K562 (cell line): ENCODE measurements at regions not wholly inside any gene's neighbourhood (a gene's known extent, or its start where the extent isn't known, plus 50 kb on each side); places are given as distances from the start of the nearest gene placed in this dataset.

Experiments used
- ATAC-seq: fragments of 200-7000 bp; cut with Tn5 transposase; 3 replicates; pipeline ENCODE4 v1.9.1; 2020; ENCODE audit warnings: moderate library complexity
- BruUV-seq: library from RNA; stranded (reverse); fragments of 400-500 nt; replicated peaks from 2 replicates; lab custom pipeline; 2021; lab: Mats Ljungman, UMichigan
- CTCF ChIA-PET: fragments of 300-600 bp; formaldehyde crosslinking; extraction: SDS; loops from one replicate; lab custom pipeline; 2021; ENCODE audit warnings: low intra/inter-chr PET ratio; lab: Yijun Ruan, JAX
- POLR2A ChIA-PET: fragments of 300-600, 350-650 bp; sonication (Branson Sonifier 250); formaldehyde crosslinking; extraction: SDS; loops from one replicate; lab custom pipeline; 2021; ENCODE audit warnings: antibody characterized with exemption, inconsistent platforms; lab: Yijun Ruan, JAX
- DNase-seq, 4 experiments: peaks; one replicate each; pipeline versions ENCODE4 v3.0.0 to v3.0.0-alpha.2; 2011 to 2018; ENCODE audit warnings: low spot score in 3 of 4, mixed read lengths in 3 of 4; ENCODE audit errors: extremely low read depth in 1 of 4
- FAIRE-seq: peaks from 2 replicates; lab custom pipeline; 2011; peaks lifted over from hg19 to GRCh38; lab: Jason Lieb, UNC
- H2AFZ ChIP-seq: 2 replicates; pipeline ENCODE4 v1.6.0; 2011; ENCODE audit warnings: low read depth, low read length, control low read depth, inconsistent platforms
- H3K27ac ChIP-seq: fragments of 200-600 bp; 3 replicates; pipeline ENCODE4 v1.8.0; 2011; ENCODE audit warnings: low read depth, mild to moderate bottlenecking, control low read depth, inconsistent platforms, low read length, moderate library complexity, mixed read lengths; ENCODE audit errors: extremely low read depth
- H3K27me3 ChIP-seq, 2 experiments: fragments of 300-600 bp in 1 of 2; 2 replicates in 1 of 2; 3 replicates in 1 of 2; pipeline versions ENCODE4 v1.6.0 to v1.8.0; 2011; ENCODE audit warnings: inconsistent platforms in 2 of 2, low read length in 2 of 2, mild to moderate bottlenecking in 1 of 2, mixed read lengths in 1 of 2, moderate library complexity in 1 of 2; ENCODE audit not compliant: control insufficient read depth in 2 of 2, insufficient read depth in 2 of 2
- H3K36me3 ChIP-seq: fragments of 300-600 bp; 3 replicates; pipeline ENCODE4 v1.8.0; 2011; ENCODE audit warnings: mild to moderate bottlenecking, low read length, inconsistent platforms; ENCODE audit not compliant: control insufficient read depth, insufficient read depth
- H3K4me1 ChIP-seq, 2 experiments: fragments of 200-600 bp in 1 of 2; replicated peaks in 1 of 2; 2 replicates in 1 of 2; 3 replicates in 1 of 2; pipeline versions ENCODE4 v1.5.1 to v1.8.0; 2011; ENCODE audit warnings: inconsistent platforms in 2 of 2, low read length in 2 of 2, mild to moderate bottlenecking in 1 of 2, mixed read lengths in 1 of 2, moderate library complexity in 1 of 2; ENCODE audit not compliant: control insufficient read depth in 2 of 2, insufficient read depth in 2 of 2
- H3K4me2 ChIP-seq: 2 replicates; pipeline ENCODE4 v1.6.1; 2011; ENCODE audit warnings: low read length, control low read depth, inconsistent platforms, mixed read lengths; ENCODE audit not compliant: insufficient read depth
- H3K4me3 ChIP-seq: fragments of 200-600 bp; sonication (generic), shearing (Covaris generic); 2 replicates; pipeline ENCODE4 v1.5.1; 2016; ENCODE audit warnings: control low read depth, inconsistent platforms
- H3K79me2 ChIP-seq: fragments of 200-600 bp; 3 replicates; pipeline ENCODE4 v1.8.0; 2011; ENCODE audit warnings: low read length, inconsistent platforms; ENCODE audit not compliant: control insufficient read depth, insufficient read depth
- H3K9ac ChIP-seq, 2 experiments: 2 replicates each; pipeline versions ENCODE4 v1.6.0 to v1.6.1; 2011; ENCODE audit warnings: low read depth in 2 of 2, low read length in 2 of 2, control low read depth in 1 of 2, inconsistent platforms in 1 of 2, mild to moderate bottlenecking in 1 of 2, mixed read lengths in 1 of 2; ENCODE audit not compliant: insufficient read depth in 1 of 2
- H3K9me1 ChIP-seq: one replicate; pipeline ENCODE4 v1.6.0; 2011; ENCODE audit warnings: inconsistent platforms, mild to moderate bottlenecking, low read length, moderate library complexity; ENCODE audit not compliant: control insufficient read depth, insufficient read depth
- H3K9me3 ChIP-seq: replicated peaks from 2 replicates; pipeline ENCODE4 v1.5.1; 2011; ENCODE audit warnings: low read depth, low read length, inconsistent platforms; ENCODE audit not compliant: control insufficient read depth, insufficient read depth
- H4K20me1 ChIP-seq: replicated peaks from 2 replicates; pipeline ENCODE4 v1.6.1; 2011; ENCODE audit warnings: low read length, inconsistent platforms, mixed read lengths; ENCODE audit not compliant: control insufficient read depth, insufficient read depth
- ATF1 ChIP-seq, 2 experiments: fragments of 450-650 bp in 1 of 2; IDR thresholded peaks; 2 replicates each; pipeline ENCODE4 v1.6.1; 2016; ENCODE audit warnings: missing compliant biosample characterization in 1 of 2, missing genetic modification characterization in 1 of 2
- ATF4 ChIP-seq: fragments of 450-650 bp; formaldehyde crosslinking; IDR thresholded peaks from 2 replicates; pipeline ENCODE4 v1.4.0; 2022; ENCODE audit warnings: mild to moderate bottlenecking, moderate library complexity
- CCAR2 ChIP-seq: fragments of 200-400 bp; formaldehyde crosslinking; IDR thresholded peaks from 2 replicates; pipeline ENCODE4 v1.6.1; 2017; ENCODE audit warnings: mild to moderate bottlenecking, low read depth, low read length
- ELF2 ChIP-seq: fragments of 250-450 bp; sonication (Bioruptor Pico); IDR thresholded peaks from 2 replicates; pipeline ENCODE4 v1.5.0; 2021; ENCODE audit warnings: mild to moderate bottlenecking
- GTF2E2 ChIP-seq: fragments of 200-800 bp; sonication (Bioruptor generic); IDR thresholded peaks from 2 replicates; pipeline ENCODE4 v1.6.1; 2016; ENCODE audit warnings: missing genetic modification characterization, missing compliant biosample characterization
- NCOA2 ChIP-seq, 2 experiments: fragments of 450-650 bp; IDR thresholded peaks; 2 replicates each; pipeline ENCODE4 v1.6.1; 2018; ENCODE audit warnings: mild to moderate bottlenecking in 2 of 2, moderate library complexity in 1 of 2; ENCODE audit not compliant: partially characterized antibody in 2 of 2
- SIX5 ChIP-seq, 2 experiments: IDR thresholded peaks; 2 replicates each; pipeline ENCODE4 v1.6.1; 2011; ENCODE audit warnings: low read length in 2 of 2, borderline replicate concordance in 1 of 2, low read depth in 1 of 2, mild to moderate bottlenecking in 1 of 2, moderate library complexity in 1 of 2; ENCODE audit not compliant: insufficient read depth in 1 of 2
- WGBS: fragments of 100-300 bp; shearing (Covaris generic); methylation state at CpG from one replicate; pipeline ENCODE4 v1.1.6; 2016; ENCODE audit warnings: low coverage, mixed read lengths; ENCODE audit not compliant: insufficient coverage; ENCODE audit errors: missing lambda C conversion rate; 5-methylcytosine and 5-hydroxymethylcytosine counted together
- in situ Hi-C: fragments of 300-500 bp; cut with MboI; formaldehyde crosslinking; loops from 4 replicates; pipeline ENCODE4 v1.15.0; 2018; ENCODE audit warnings: inconsistent platforms, mixed read lengths
- intact Hi-C: fragments of 100-400 bp; cut with micrococcal nuclease; formaldehyde crosslinking; loops from 2 replicates; pipeline ENCODE4 v1.14.2; 2022

- no peak overlapping the region for H3K27ac ChIP-seq
- intact Hi-C loops (no loop called here), in situ Hi-C loops (no loop called here)
- no peak overlapping the region for H3K4me2 ChIP-seq
- ATAC-seq (no peak), DNase-seq (no peak), FAIRE-seq (no peak)
- H3K4me1 ChIP-seq: no peaks in the 10 kb centered on the region; a peak in 1 of 5 replicates
- no peak overlapping the region for H3K9ac ChIP-seq
- H4K20me1 ChIP-seq: no peaks in the 10 kb centered on the region
- no TSS peak for BruUV-seq
- POLR2A ChIA-PET: no interaction called here
- H2AFZ ChIP-seq: no peak overlapping the region
- H3K79me2 ChIP-seq: no peaks in the 10 kb centered on the region
- H3K36me3 ChIP-seq: no peaks in the 10 kb centered on the region
- no peaks in the 10 kb centered on the region for H3K9me1 ChIP-seq
- no peaks in the 10 kb centered on the region; a peak in 1 of 5 replicates for H3K27me3 ChIP-seq
- no peak overlapping the region for H3K4me3 ChIP-seq
- TF ChIP-seq NCOA2 (IDR thresholded peaks at IDR 0.05; ENCODE audit: partially characterized antibody in 2 of 2) (no peak), GTF2E2 (no peak), ELF2 (CRISPR knock-in tag) (no peak), SIX5 (IDR thresholded peaks at IDR 0.05; ENCODE audit: borderline replicate concordance in 1 of 2, insufficient read depth in 1 of 2, low read depth in 1 of 2, low read length in 2 of 2) (no peak), ATF4 (CRISPR knock-in tag) (no peak), CCAR2 (no peak), ATF1 (CRISPR knock-in tag; IDR thresholded peaks at IDR 0.05) (no peak), ATF1 (tag; IDR thresholded peaks at IDR 0.05) (no peak)
- WGBS: 0% methylated on average over 7 of the region's 11 CpGs
- no peaks in the 10 kb centered on the region for H3K9me3 ChIP-seq
- CTCF ChIA-PET: no interaction called here
These were observed 382.8 kb downstream of the BCL11B start for GRCh38 chr14:98888927-98889835.
